GM23338 (cell line): ENCODE measurements at regions not wholly inside any gene's neighbourhood (a gene's known extent, or its start where the extent isn't known, plus 50 kb on each side); places are given as distances from the start of the nearest gene placed in this dataset.

ENCODE experiments used
- ATAC-seq: fragments of 200-7000 bp; cut with Tn5 transposase; 3 replicates; pipeline ENCODE4 v1.9.1; 2020
- DNase-seq: peaks from one replicate; pipeline ENCODE4 v3.0.0-alpha.2; 2015; ENCODE audit warnings: low spot score
- H2AFZ ChIP-seq: fragments of 200-600 bp; sonication (generic); 2 replicates; pipeline ENCODE4 v1.8.0; 2016; ENCODE audit warnings: antibody characterized with exemption, mild to moderate bottlenecking, moderate library complexity
- H3F3A ChIP-seq: fragments of 200-600 bp; sonication (generic); replicated peaks from 2 replicates; pipeline ENCODE4 v1.8.0; 2017; ENCODE audit warnings: antibody characterized with exemption, mixed run types, low read depth
- H3K27ac ChIP-seq: fragments of 200-600 bp; sonication (generic); 2 replicates; pipeline ENCODE4 v1.6.1; 2016; ENCODE audit warnings: low read depth
- H3K27me3 ChIP-seq: fragments of 200-600 bp; sonication (generic); 2 replicates; pipeline ENCODE4 v1.8.0; 2016; ENCODE audit warnings: mild to moderate bottlenecking, mixed run types, moderate library complexity; ENCODE audit not compliant: insufficient read depth
- H3K36me3 ChIP-seq: fragments of 200-600 bp; sonication (generic); 2 replicates; pipeline ENCODE4 v1.8.0; 2016; ENCODE audit warnings: mild to moderate bottlenecking; ENCODE audit not compliant: insufficient read depth
- H3K4me1 ChIP-seq: fragments of 200-600 bp; sonication (generic); 2 replicates; pipeline ENCODE4 v1.8.0; 2016; ENCODE audit warnings: mild to moderate bottlenecking, moderate library complexity; ENCODE audit not compliant: insufficient read depth
- H3K4me2 ChIP-seq: fragments of 200-600 bp; sonication (generic); 2 replicates; pipeline ENCODE4 v1.7.1; 2017; ENCODE audit warnings: mixed run types
- H3K4me3 ChIP-seq: fragments of 200-600 bp; sonication (generic); 2 replicates; pipeline ENCODE4 v1.6.1; 2016; ENCODE audit warnings: mixed run types
- H3K79me2 ChIP-seq: fragments of 200-600 bp; sonication (generic); replicated peaks from 2 replicates; pipeline ENCODE4 v1.8.0; 2017; ENCODE audit warnings: mild to moderate bottlenecking; ENCODE audit not compliant: insufficient read depth
- H3K9me2 ChIP-seq: fragments of 200-600 bp; sonication (generic); 2 replicates; pipeline ENCODE4 v1.8.0; 2017; ENCODE audit not compliant: insufficient read depth
- H4K20me1 ChIP-seq: fragments of 200-600 bp; sonication (generic); replicated peaks from 2 replicates; pipeline ENCODE4 v1.8.0; 2017; ENCODE audit warnings: mild to moderate bottlenecking; ENCODE audit not compliant: insufficient read depth
- H3K27ac Mint-ChIP-seq: 2 replicates; pipeline ENCODE4 v1.8.0; 2020; ENCODE audit warnings: inconsistent platforms, mild to moderate bottlenecking, moderate library complexity, mixed read lengths
- H3K27me3 Mint-ChIP-seq: 3 replicates; pipeline ENCODE4 v1.8.0; 2022; ENCODE audit warnings: low read depth, mild to moderate bottlenecking, moderate library complexity, mixed read lengths, inconsistent platforms; ENCODE audit not compliant: insufficient read depth, poor library complexity
- H3K36me3 Mint-ChIP-seq: 3 replicates; pipeline ENCODE4 v1.8.0; 2021; ENCODE audit warnings: low read depth, mild to moderate bottlenecking, inconsistent platforms, moderate library complexity, mixed read lengths
- H3K4me1 Mint-ChIP-seq: 3 replicates; pipeline ENCODE4 v1.8.0; 2020; ENCODE audit warnings: mild to moderate bottlenecking, inconsistent platforms, mixed read lengths
- H3K4me3 Mint-ChIP-seq: 3 replicates; pipeline ENCODE4 v1.8.0; 2021; ENCODE audit warnings: moderate library complexity, mild to moderate bottlenecking, inconsistent platforms, mixed read lengths
- H3K9me3 Mint-ChIP-seq: 3 replicates; pipeline ENCODE4 v1.8.0; 2020; ENCODE audit warnings: moderate library complexity, mild to moderate bottlenecking, inconsistent platforms, mixed read lengths
- CREB1 ChIP-seq: fragments of 250-450 bp; sonication (Bioruptor Pico); IDR thresholded peaks from 2 replicates; pipeline ENCODE4 v1.5.0; 2020; ENCODE audit warnings: low read depth, mild to moderate bottlenecking, moderate library complexity
- EZH2 ChIP-seq: fragments of 200-600 bp; sonication (generic); IDR thresholded peaks from one replicate; pipeline ENCODE4 v1.8.0; 2017; ENCODE audit warnings: antibody characterized with exemption, mild to moderate bottlenecking, low read depth; ENCODE audit not compliant: unreplicated experiment
- EZH2phosphoT487 ChIP-seq: fragments of 200-600 bp; sonication (generic); IDR thresholded peaks from one replicate; pipeline ENCODE4 v1.8.1; 2018; ENCODE audit warnings: antibody characterized with exemption; ENCODE audit not compliant: unreplicated experiment
- JUNB ChIP-seq: IDR thresholded peaks from one replicate; pipeline ENCODE4 v1.6.1; 2016; ENCODE audit warnings: antibody characterized with exemption; ENCODE audit not compliant: unreplicated experiment
- NANOG ChIP-seq: IDR thresholded peaks from 2 replicates; pipeline ENCODE4 v1.6.1; 2016; ENCODE audit warnings: antibody characterized with exemption, borderline replicate concordance
- POLR2AphosphoS5 ChIP-seq: IDR thresholded peaks from 2 replicates; pipeline ENCODE4 v1.6.1; 2016; ENCODE audit warnings: antibody characterized with exemption, low read depth
- STAT1 ChIP-seq: IDR thresholded peaks from one replicate; pipeline ENCODE4 v1.6.1; 2016; ENCODE audit warnings: antibody characterized with exemption; ENCODE audit not compliant: unreplicated experiment
- ZNF114 ChIP-seq: fragments of 250-450 bp; sonication (Bioruptor Pico); IDR thresholded peaks from 2 replicates; pipeline ENCODE4 v1.5.0; 2020; ENCODE audit warnings: mild to moderate bottlenecking, moderate library complexity
- ZNF331 ChIP-seq: fragments of 250-450 bp; sonication (Bioruptor Pico); IDR thresholded peaks from 2 replicates; pipeline ENCODE4 v1.5.0; 2020; ENCODE audit warnings: low read depth, mild to moderate bottlenecking, moderate library complexity
- TF ChIP-seq, protein P1 (sequence below): IDR thresholded peaks from one replicate; pipeline ENCODE4 v1.6.1; 2018; ENCODE audit warnings: antibody characterized with exemption; ENCODE audit not compliant: unreplicated experiment
- TF ChIP-seq, protein P2 (sequence below): fragments of 250-450 bp; sonication (Bioruptor Pico); IDR thresholded peaks from 2 replicates; pipeline ENCODE4 v1.5.0; 2020; ENCODE audit warnings: mild to moderate bottlenecking, moderate library complexity
- TF ChIP-seq, protein P3 (sequence below), 2 experiments: fragments of 200-600 bp in 1 of 2; sonication (generic) in 1 of 2; conservative IDR thresholded peaks; 2 replicates each; pipeline versions ENCODE4 v1.5.1 to v1.6.1; 2016 to 2017; ENCODE audit warnings: antibody characterized with exemption in 2 of 2, low read depth in 2 of 2, mild to moderate bottlenecking in 2 of 2, moderate library complexity in 1 of 2
- TF ChIP-seq, protein P4 (sequence below): IDR thresholded peaks from 2 replicates; pipeline ENCODE4 v1.6.1; 2016; ENCODE audit warnings: antibody characterized with exemption

DNA sequence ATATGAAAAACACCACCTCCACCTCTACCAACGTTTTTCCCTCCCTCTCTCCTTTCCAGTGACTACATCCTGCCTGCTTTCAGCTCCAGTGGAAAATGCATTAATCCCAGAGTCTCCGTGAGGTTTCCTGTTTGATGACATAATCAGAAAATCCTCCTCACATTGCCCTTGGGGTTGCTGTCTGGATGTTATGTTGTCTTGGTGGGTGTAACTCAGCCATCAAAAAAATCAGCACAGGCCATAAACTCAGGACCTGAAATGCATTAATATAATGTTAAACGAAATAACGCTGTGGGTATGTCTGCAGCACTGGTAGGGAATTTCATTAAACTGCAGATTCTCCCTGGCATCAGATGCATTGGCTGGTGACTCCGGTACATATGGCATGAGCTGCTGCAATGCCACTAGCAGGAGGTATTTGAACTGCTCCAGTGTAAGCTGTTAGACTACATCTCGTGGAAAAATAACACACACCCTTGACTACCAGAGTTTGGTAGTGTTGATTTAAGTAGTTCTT lies 297.8 kb downstream of the PRL start:
- Histone ChIP-seq H3K4me1 (peaks cover 6% of the 10 kb centered on the region; the same call in 1 of the 2 replicates), H3K9me2 (no peaks in the 10 kb centered on the region), H3K27me3 (no peaks in the 10 kb centered on the region), H3K79me2 (peaks cover 4% of the 10 kb centered on the region; the same call in 1 of the 2 replicates), H3K4me3 (no peak overlapping the region), H3K27ac (no peak overlapping the region), H2AFZ (no peak overlapping the region), H4K20me1 (no peaks in the 10 kb centered on the region), H3K4me2 (no peak overlapping the region), H3K36me3 (no peaks in the 10 kb centered on the region), H3F3A (no peaks in the 10 kb centered on the region)
- Mint-ChIP-seq H3K27ac (no peak overlapping the region), H3K4me1 (peaks cover 16% of the 10 kb centered on the region), H3K36me3 (no peaks in the 10 kb centered on the region; the same call in 2 of the 3 replicates), H3K27me3 (peaks cover 2% of the 10 kb centered on the region), H3K4me3 (no peak overlapping the region), H3K9me3 (no peaks in the 10 kb centered on the region)
- TF ChIP-seq, protein P1, sequence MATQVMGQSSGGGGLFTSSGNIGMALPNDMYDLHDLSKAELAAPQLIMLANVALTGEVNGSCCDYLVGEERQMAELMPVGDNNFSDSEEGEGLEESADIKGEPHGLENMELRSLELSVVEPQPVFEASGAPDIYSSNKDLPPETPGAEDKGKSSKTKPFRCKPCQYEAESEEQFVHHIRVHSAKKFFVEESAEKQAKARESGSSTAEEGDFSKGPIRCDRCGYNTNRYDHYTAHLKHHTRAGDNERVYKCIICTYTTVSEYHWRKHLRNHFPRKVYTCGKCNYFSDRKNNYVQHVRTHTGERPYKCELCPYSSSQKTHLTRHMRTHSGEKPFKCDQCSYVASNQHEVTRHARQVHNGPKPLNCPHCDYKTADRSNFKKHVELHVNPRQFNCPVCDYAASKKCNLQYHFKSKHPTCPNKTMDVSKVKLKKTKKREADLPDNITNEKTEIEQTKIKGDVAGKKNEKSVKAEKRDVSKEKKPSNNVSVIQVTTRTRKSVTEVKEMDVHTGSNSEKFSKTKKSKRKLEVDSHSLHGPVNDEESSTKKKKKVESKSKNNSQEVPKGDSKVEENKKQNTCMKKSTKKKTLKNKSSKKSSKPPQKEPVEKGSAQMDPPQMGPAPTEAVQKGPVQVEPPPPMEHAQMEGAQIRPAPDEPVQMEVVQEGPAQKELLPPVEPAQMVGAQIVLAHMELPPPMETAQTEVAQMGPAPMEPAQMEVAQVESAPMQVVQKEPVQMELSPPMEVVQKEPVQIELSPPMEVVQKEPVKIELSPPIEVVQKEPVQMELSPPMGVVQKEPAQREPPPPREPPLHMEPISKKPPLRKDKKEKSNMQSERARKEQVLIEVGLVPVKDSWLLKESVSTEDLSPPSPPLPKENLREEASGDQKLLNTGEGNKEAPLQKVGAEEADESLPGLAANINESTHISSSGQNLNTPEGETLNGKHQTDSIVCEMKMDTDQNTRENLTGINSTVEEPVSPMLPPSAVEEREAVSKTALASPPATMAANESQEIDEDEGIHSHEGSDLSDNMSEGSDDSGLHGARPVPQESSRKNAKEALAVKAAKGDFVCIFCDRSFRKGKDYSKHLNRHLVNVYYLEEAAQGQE, result no peak
- TF ChIP-seq EZH2phosphoT487 (no peak), STAT1 (no peak), CREB1 (no peak), NANOG (no peak), JUNB (no peak), ZNF331 (CRISPR knock-in tag) (no peak), EZH2 (no peak), ZNF114 (CRISPR knock-in tag) (no peak), POLR2AphosphoS5 (no peak)
- TF ChIP-seq, protein P2, sequence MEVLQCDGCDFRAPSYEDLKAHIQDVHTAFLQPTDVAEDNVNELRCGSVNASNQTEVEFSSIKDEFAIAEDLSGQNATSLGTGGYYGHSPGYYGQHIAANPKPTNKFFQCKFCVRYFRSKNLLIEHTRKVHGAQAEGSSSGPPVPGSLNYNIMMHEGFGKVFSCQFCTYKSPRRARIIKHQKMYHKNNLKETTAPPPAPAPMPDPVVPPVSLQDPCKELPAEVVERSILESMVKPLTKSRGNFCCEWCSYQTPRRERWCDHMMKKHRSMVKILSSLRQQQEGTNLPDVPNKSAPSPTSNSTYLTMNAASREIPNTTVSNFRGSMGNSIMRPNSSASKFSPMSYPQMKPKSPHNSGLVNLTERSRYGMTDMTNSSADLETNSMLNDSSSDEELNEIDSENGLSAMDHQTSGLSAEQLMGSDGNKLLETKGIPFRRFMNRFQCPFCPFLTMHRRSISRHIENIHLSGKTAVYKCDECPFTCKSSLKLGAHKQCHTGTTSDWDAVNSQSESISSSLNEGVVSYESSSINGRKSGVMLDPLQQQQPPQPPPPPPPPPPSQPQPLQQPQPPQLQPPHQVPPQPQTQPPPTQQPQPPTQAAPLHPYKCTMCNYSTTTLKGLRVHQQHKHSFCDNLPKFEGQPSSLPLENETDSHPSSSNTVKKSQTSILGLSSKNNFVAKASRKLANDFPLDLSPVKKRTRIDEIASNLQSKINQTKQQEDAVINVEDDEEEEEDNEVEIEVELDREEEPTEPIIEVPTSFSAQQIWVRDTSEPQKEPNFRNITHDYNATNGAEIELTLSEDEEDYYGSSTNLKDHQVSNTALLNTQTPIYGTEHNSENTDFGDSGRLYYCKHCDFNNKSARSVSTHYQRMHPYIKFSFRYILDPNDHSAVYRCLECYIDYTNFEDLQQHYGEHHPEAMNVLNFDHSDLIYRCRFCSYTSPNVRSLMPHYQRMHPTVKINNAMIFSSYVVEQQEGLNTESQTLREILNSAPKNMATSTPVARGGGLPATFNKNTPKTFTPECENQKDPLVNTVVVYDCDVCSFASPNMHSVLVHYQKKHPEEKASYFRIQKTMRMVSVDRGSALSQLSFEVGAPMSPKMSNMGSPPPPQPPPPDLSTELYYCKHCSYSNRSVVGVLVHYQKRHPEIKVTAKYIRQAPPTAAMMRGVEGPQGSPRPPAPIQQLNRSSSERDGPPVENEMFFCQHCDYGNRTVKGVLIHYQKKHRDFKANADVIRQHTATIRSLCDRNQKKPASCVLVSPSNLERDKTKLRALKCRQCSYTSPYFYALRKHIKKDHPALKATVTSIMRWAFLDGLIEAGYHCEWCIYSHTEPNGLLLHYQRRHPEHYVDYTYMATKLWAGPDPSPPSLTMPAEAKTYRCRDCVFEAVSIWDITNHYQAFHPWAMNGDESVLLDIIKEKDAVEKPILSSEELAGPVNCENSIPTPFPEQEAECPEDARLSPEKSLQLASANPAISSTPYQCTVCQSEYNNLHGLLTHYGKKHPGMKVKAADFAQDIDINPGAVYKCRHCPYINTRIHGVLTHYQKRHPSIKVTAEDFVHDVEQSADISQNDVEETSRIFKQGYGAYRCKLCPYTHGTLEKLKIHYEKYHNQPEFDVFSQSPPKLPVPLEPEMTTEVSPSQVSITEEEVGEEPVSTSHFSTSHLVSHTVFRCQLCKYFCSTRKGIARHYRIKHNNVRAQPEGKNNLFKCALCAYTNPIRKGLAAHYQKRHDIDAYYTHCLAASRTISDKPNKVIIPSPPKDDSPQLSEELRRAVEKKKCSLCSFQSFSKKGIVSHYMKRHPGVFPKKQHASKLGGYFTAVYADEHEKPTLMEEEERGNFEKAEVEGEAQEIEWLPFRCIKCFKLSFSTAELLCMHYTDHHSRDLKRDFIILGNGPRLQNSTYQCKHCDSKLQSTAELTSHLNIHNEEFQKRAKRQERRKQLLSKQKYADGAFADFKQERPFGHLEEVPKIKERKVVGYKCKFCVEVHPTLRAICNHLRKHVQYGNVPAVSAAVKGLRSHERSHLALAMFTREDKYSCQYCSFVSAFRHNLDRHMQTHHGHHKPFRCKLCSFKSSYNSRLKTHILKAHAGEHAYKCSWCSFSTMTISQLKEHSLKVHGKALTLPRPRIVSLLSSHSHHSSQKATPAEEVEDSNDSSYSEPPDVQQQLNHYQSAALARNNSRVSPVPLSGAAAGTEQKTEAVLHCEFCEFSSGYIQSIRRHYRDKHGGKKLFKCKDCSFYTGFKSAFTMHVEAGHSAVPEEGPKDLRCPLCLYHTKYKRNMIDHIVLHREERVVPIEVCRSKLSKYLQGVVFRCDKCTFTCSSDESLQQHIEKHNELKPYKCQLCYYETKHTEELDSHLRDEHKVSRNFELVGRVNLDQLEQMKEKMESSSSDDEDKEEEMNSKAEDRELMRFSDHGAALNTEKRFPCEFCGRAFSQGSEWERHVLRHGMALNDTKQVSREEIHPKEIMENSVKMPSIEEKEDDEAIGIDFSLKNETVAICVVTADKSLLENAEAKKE, result no peak
- TF ChIP-seq, protein P3, sequence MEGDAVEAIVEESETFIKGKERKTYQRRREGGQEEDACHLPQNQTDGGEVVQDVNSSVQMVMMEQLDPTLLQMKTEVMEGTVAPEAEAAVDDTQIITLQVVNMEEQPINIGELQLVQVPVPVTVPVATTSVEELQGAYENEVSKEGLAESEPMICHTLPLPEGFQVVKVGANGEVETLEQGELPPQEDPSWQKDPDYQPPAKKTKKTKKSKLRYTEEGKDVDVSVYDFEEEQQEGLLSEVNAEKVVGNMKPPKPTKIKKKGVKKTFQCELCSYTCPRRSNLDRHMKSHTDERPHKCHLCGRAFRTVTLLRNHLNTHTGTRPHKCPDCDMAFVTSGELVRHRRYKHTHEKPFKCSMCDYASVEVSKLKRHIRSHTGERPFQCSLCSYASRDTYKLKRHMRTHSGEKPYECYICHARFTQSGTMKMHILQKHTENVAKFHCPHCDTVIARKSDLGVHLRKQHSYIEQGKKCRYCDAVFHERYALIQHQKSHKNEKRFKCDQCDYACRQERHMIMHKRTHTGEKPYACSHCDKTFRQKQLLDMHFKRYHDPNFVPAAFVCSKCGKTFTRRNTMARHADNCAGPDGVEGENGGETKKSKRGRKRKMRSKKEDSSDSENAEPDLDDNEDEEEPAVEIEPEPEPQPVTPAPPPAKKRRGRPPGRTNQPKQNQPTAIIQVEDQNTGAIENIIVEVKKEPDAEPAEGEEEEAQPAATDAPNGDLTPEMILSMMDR (conservative IDR thresholded peaks at IDR 0.05; ENCODE audit: low read depth in 2 of 2), result no peak
- TF ChIP-seq, protein P4, sequence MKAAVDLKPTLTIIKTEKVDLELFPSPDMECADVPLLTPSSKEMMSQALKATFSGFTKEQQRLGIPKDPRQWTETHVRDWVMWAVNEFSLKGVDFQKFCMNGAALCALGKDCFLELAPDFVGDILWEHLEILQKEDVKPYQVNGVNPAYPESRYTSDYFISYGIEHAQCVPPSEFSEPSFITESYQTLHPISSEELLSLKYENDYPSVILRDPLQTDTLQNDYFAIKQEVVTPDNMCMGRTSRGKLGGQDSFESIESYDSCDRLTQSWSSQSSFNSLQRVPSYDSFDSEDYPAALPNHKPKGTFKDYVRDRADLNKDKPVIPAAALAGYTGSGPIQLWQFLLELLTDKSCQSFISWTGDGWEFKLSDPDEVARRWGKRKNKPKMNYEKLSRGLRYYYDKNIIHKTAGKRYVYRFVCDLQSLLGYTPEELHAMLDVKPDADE, result no peak
- no peak for ATAC-seq
- DNase-seq, result no peak
